Transverse colon (tissue), 4 donors: ENCODE measurements at regions not wholly inside any gene's neighbourhood (a gene's known extent, or its start where the extent isn't known, plus 50 kb on each side); places are given as distances from the start of the nearest gene placed in this dataset.

Source experiments
- DNase-seq: peaks from one replicate; pipeline ENCODE4 v3.0.0-alpha.2; 2019
- H3K27ac ChIP-seq, 4 donors: fragments of 200-600 bp; sonication (generic); 2 replicates each; pipeline ENCODE4 v1.5.1; 2016 to 2018; ENCODE audit warnings: inconsistent platforms in 4 of 4
- H3K27me3 ChIP-seq: fragments of 200-600 bp; sonication (generic); 2 replicates; pipeline ENCODE4 v1.5.1; 2017; ENCODE audit warnings: inconsistent platforms
- H3K36me3 ChIP-seq, 4 donors: fragments of 200-600 bp; sonication (generic); 2 replicates each; pipeline ENCODE4 v1.5.1; 2017 to 2019; ENCODE audit warnings: inconsistent platforms in 4 of 4
- H3K4me1 ChIP-seq, 4 donors: fragments of 200-600 bp; sonication (generic); 2 replicates each; pipeline ENCODE4 v1.5.1; 2017 to 2020; ENCODE audit warnings: inconsistent platforms in 4 of 4
- H3K4me3 ChIP-seq, 4 donors: fragments of 200-600 bp; sonication (generic); 1 replicate in 1 of 4; 2 replicates in 3 of 4; pipeline versions ENCODE4 v1.5.1 to v1.6.1; 2017 to 2019; ENCODE audit warnings: inconsistent platforms in 4 of 4
- H3K9me3 ChIP-seq, 2 donors: fragments of 200-600 bp; sonication (generic); 2 replicates each; pipeline ENCODE4 v1.5.1; 2017 to 2019; ENCODE audit warnings: inconsistent platforms in 2 of 2
- CTCF ChIP-seq, 5 experiments: fragments of 200-600 bp in 3 of 5; fragments of 450-650 bp in 2 of 5; sonication (generic) in 3 of 5; IDR thresholded peaks; 1 replicate in 2 of 5; 2 replicates in 3 of 5; pipeline ENCODE4 v1.5.1; 2016 to 2017; ENCODE audit warnings: antibody characterized with exemption in 5 of 5, inconsistent platforms in 3 of 5, mild to moderate bottlenecking in 2 of 5, moderate library complexity in 1 of 5
- EP300 ChIP-seq: sonication (generic); formaldehyde crosslinking; IDR thresholded peaks from one replicate; pipeline ENCODE4 v1.6.1; 2017; ENCODE audit warnings: antibody characterized with exemption, low read depth
- POLR2A ChIP-seq: fragments of 450-650 bp; IDR thresholded peaks from one replicate; pipeline ENCODE4 v1.6.1; 2016; ENCODE audit warnings: antibody characterized with exemption, mild to moderate bottlenecking, moderate library complexity
- POLR2AphosphoS5 ChIP-seq, 3 donors: sonication (generic); formaldehyde crosslinking; IDR thresholded peaks; one replicate each; pipeline ENCODE4 v1.6.1; 2016; ENCODE audit warnings: antibody characterized with exemption in 3 of 3
- WGBS, 2 donors: methylation state at CpG; one replicate each; pipeline ENCODE4 v1.1.5; 2018; ENCODE audit warnings: low coverage in 1 of 2; 5-methylcytosine and 5-hydroxymethylcytosine counted together
- in situ Hi-C, 4 donors: fragments of 200-750 bp; cut with MboI; loops; one replicate each; pipeline versions ENCODE4 v1.15.0 to v1.15.1; 2017; ENCODE audit warnings: low sequenced_read_pairs in 3 of 4, low pct_ligation_motif_present in 1 of 4, low pct_unique_long_range_greater_than_20kb in 1 of 4
- intact Hi-C: fragments of 100-400 bp; cut with DNase I; formaldehyde crosslinking; loops from one replicate; pipeline ENCODE4 v1.15.1; 2023; ENCODE audit warnings: low total_unique reads

- H3K36me3 ChIP-seq = no peaks in the 10 kb centered on the region
- in situ Hi-C loops = no loop called here
- TF ChIP-seq CTCF (IDR thresholded peaks at IDR 0.05) (no peak), POLR2AphosphoS5 (IDR thresholded peaks at IDR 0.05) (no peak), POLR2A (no peak), EP300 (no peak)
- H3K4me3 ChIP-seq = no peak overlapping the region
- no peaks in the 10 kb centered on the region for H3K9me3 ChIP-seq
- WGBS, 2 donors = 60 to 64% methylated on average over 3 of the region's 3 CpGs
- H3K4me1 ChIP-seq = no peaks in the 10 kb centered on the region
- no peaks in the 10 kb centered on the region for H3K27me3 ChIP-seq
- no peak overlapping the region for H3K27ac ChIP-seq
- intact Hi-C loops = no loop called here
- DNase-seq = no peak
These were observed 2670.8 kb downstream of the PCDH7 start for GRCh38 chr4:33390976-33391375.

- intact Hi-C loops = no loop called here
- H3K27me3 ChIP-seq = no peaks in the 10 kb centered on the region
- no peaks in the 10 kb centered on the region for H3K4me1 ChIP-seq
- no peak overlapping the region for H3K4me3 ChIP-seq
- in situ Hi-C loops = no loop called here
- no peak for DNase-seq
- TF ChIP-seq POLR2AphosphoS5 (IDR thresholded peaks at IDR 0.05) = no peak
- no peak for TF ChIP-seq POLR2A
- no peak for TF ChIP-seq EP300
- TF ChIP-seq CTCF (IDR thresholded peaks at IDR 0.05) = no peak
- no peaks in the 10 kb centered on the region for H3K36me3 ChIP-seq
- no peaks in the 10 kb centered on the region for H3K9me3 ChIP-seq
- H3K27ac ChIP-seq = no peak overlapping the region
These were observed 2675.7 kb downstream of the PCDH7 start for GRCh38 chr4:33395731-33396485.

GRCh38 chr4:33400504-33400903 is 2680.3 kb downstream of the PCDH7 start:
- H3K4me3 ChIP-seq = no peak overlapping the region
- no peaks in the 10 kb centered on the region for H3K9me3 ChIP-seq
- TF ChIP-seq EP300 = no peak
- no peak for TF ChIP-seq POLR2A
- TF ChIP-seq POLR2AphosphoS5 (IDR thresholded peaks at IDR 0.05) = no peak
- no peak for TF ChIP-seq CTCF (IDR thresholded peaks at IDR 0.05)
- H3K27me3 ChIP-seq = no peaks in the 10 kb centered on the region
- H3K27ac ChIP-seq = no peak overlapping the region
- intact Hi-C loops = no loop called here
- no peak for DNase-seq
- in situ Hi-C loops = loop anchor here in 1 of 4 donors (10.0 kb wide), 1 partner anchor 56 kb away; no protein-coding TSS in a partner anchor
- H3K4me1 ChIP-seq = no peaks in the 10 kb centered on the region
- WGBS, 2 donors = 93% methylated on average over 11 of the region's 11 CpGs; no CpG with 5 or more reads in 1 of the 2 donors
- H3K36me3 ChIP-seq = no peaks in the 10 kb centered on the region

GRCh38 chr4:33407496-33407895 is 2687.3 kb downstream of the PCDH7 start:
- WGBS, 2 donors = 72 to 81% methylated on average over 2 of the region's 2 CpGs
- H3K9me3 ChIP-seq = no peaks in the 10 kb centered on the region

More at GRCh38 chr4:33407496-33407895, 2687.3 kb downstream of the PCDH7 start:
- in situ Hi-C loops = loop anchor here in 1 of 4 donors (10.0 kb wide), 1 partner anchor 63 kb away; no protein-coding TSS in a partner anchor
- intact Hi-C loops = no loop called here
- no peaks in the 10 kb centered on the region for H3K4me1 ChIP-seq
- H3K36me3 ChIP-seq = no peaks in the 10 kb centered on the region
- no peaks in the 10 kb centered on the region for H3K27me3 ChIP-seq
- no peak overlapping the region for H3K4me3 ChIP-seq
- TF ChIP-seq CTCF (IDR thresholded peaks at IDR 0.05) (no peak), POLR2A (no peak), EP300 (no peak), POLR2AphosphoS5 (IDR thresholded peaks at IDR 0.05) (no peak)
- H3K27ac ChIP-seq = no peak overlapping the region
- DNase-seq = no peak
